HepG2 (cell line): ENCODE measurements at regions not wholly inside any gene's neighbourhood (a gene's known extent, or its start where the extent isn't known, plus 50 kb on each side); places are given as distances from the start of the nearest gene placed in this dataset.

Experiments used
- CBFB ChIP-seq: sonication (generic); formaldehyde crosslinking; IDR thresholded peaks from 2 replicates; pipeline ENCODE4 v1.4.0; 2020; ENCODE audit warnings: missing genetic modification reagents
- CCDC6 ChIP-seq: sonication (generic); formaldehyde crosslinking; IDR thresholded peaks from 2 replicates; pipeline ENCODE4 v1.8.1; 2022; ENCODE audit warnings: mild to moderate bottlenecking, missing genetic modification reagents, moderate library complexity
- CENPX ChIP-seq: sonication (generic); formaldehyde crosslinking; IDR thresholded peaks from 2 replicates; pipeline ENCODE4 v1.9.0; 2021; ENCODE audit warnings: mild to moderate bottlenecking, missing genetic modification reagents, moderate library complexity
- FOXC1 ChIP-seq: sonication (generic); formaldehyde crosslinking; IDR thresholded peaks from 2 replicates; pipeline ENCODE4 v1.8.0; 2022; ENCODE audit warnings: mild to moderate bottlenecking, missing genetic modification reagents, borderline replicate concordance
- FOXK2 ChIP-seq: fragments of 450-650 bp; IDR thresholded peaks from 2 replicates; pipeline ENCODE4 v1.6.1; 2016
- HDAC6 ChIP-seq: fragments of 200-600 bp; sonication (generic); IDR thresholded peaks from 2 replicates; pipeline ENCODE4 v1.7.0; 2017; ENCODE audit warnings: mild to moderate bottlenecking, antibody characterized with exemption, low read length, low read depth
- ISX ChIP-seq: sonication (generic); formaldehyde crosslinking; conservative IDR thresholded peaks from 2 replicates; pipeline ENCODE4 v1.5.0; 2020; ENCODE audit warnings: missing genetic modification reagents
- JARID2 ChIP-seq: sonication (generic); formaldehyde crosslinking; IDR thresholded peaks from 2 replicates; pipeline ENCODE4 v1.8.1; 2023; ENCODE audit warnings: missing genetic modification reagents, inconsistent platforms; ENCODE audit not compliant: insufficient replicate concordance
- KDM1A ChIP-seq: IDR thresholded peaks from 2 replicates; pipeline ENCODE4 v1.6.1; 2016; ENCODE audit warnings: missing compliant biosample characterization
- NCOA2 ChIP-seq: sonication (generic); formaldehyde crosslinking; IDR thresholded peaks from 2 replicates; pipeline ENCODE4 v1.8.0; 2022; ENCODE audit warnings: inconsistent platforms
- PAF1 ChIP-seq: IDR thresholded peaks from 2 replicates; pipeline ENCODE4 v1.6.1; 2016; ENCODE audit warnings: missing genetic modification reagents, missing compliant biosample characterization
- REXO4 ChIP-seq: sonication (generic); formaldehyde crosslinking; IDR thresholded peaks from 2 replicates; pipeline ENCODE4 v1.8.0; 2022; ENCODE audit warnings: missing genetic modification reagents, mild to moderate bottlenecking, borderline replicate concordance
- RFX5 ChIP-seq: IDR thresholded peaks from 2 replicates; pipeline ENCODE4 v1.6.1; 2011; ENCODE audit warnings: low read depth, low read length, improper control_type of control experiment
- ZFP90 ChIP-seq: sonication (generic); formaldehyde crosslinking; IDR thresholded peaks from 2 replicates; pipeline ENCODE4 v1.8.0; 2022; ENCODE audit warnings: missing genetic modification reagents, mild to moderate bottlenecking, inconsistent platforms, borderline replicate concordance
- ZKSCAN8 ChIP-seq: IDR thresholded peaks from 2 replicates; pipeline ENCODE4 v1.6.1; 2016; ENCODE audit warnings: borderline replicate concordance, missing genetic modification reagents, missing compliant biosample characterization
- ZNF432 ChIP-seq: sonication (generic); formaldehyde crosslinking; IDR thresholded peaks from 2 replicates; pipeline ENCODE4 v1.5.0; 2020; ENCODE audit warnings: missing genetic modification reagents, mild to moderate bottlenecking, borderline replicate concordance
- ZNF614 ChIP-seq: IDR thresholded peaks from 2 replicates; pipeline ENCODE4 v1.6.1; 2018; ENCODE audit warnings: missing biosample characterization, missing genetic modification reagents, inconsistent platforms, borderline replicate concordance
- ZNF766 ChIP-seq: sonication (generic); formaldehyde crosslinking; IDR thresholded peaks from 2 replicates; pipeline ENCODE4 v1.5.0; 2020; ENCODE audit warnings: missing genetic modification reagents, borderline replicate concordance
- ZNF777 ChIP-seq: sonication (generic); formaldehyde crosslinking; IDR thresholded peaks from 2 replicates; pipeline ENCODE4 v1.4.0; 2020; ENCODE audit warnings: missing genetic modification reagents
- TF ChIP-seq, protein P1 (sequence below): sonication (generic); formaldehyde crosslinking; IDR thresholded peaks from 2 replicates; pipeline ENCODE4 v1.5.0; 2020; ENCODE audit warnings: missing genetic modification reagents
- TF ChIP-seq, protein P2 (sequence below): sonication (generic); formaldehyde crosslinking; IDR thresholded peaks from 2 replicates; pipeline ENCODE4 v1.8.1; 2023; ENCODE audit warnings: missing genetic modification reagents, inconsistent platforms, borderline replicate concordance
- TF ChIP-seq, protein P3 (sequence below): sonication (generic); formaldehyde crosslinking; IDR thresholded peaks from 2 replicates; pipeline ENCODE4 v1.5.0; 2020; ENCODE audit warnings: mild to moderate bottlenecking, missing genetic modification reagents
- TF ChIP-seq, protein P4 (sequence below): sonication (generic); formaldehyde crosslinking; IDR thresholded peaks from 2 replicates; pipeline ENCODE4 v1.5.1; 2020; ENCODE audit warnings: mild to moderate bottlenecking, missing genetic modification reagents

DNA sequence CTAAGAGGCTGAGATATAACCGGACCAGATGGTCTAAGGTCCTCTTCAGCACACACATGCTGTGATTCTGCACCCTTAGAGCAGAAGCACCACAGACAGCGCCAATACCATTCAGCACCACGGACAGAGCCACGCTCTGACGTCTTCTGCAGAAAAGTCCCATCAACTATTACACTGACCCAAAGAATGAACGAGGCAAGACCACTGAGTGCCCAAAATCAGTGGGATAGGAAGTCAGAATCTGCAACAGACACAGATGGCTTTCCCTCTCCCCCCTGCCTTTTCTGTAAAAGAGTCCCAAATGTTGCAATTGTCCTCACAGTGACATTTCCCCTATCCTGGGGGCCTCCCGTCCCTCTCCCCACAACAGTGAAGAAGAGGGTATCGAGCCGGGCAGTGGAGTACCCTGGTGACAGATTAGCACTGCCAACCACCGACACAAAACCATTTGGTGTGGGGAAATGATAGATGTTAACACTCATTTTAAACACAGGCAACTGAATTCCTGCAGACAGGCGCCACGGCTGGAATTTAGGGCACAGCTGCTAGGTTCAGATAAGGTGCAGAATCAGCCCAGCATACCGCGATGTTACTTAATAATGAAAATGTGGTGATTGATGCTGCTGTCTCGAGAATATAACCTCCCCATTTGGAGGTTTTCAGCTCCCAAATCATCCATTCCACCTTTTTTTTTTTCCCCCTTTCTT is 66.6 kb upstream of the CTNNBL1 start (continued):
- TF ChIP-seq, protein P1, sequence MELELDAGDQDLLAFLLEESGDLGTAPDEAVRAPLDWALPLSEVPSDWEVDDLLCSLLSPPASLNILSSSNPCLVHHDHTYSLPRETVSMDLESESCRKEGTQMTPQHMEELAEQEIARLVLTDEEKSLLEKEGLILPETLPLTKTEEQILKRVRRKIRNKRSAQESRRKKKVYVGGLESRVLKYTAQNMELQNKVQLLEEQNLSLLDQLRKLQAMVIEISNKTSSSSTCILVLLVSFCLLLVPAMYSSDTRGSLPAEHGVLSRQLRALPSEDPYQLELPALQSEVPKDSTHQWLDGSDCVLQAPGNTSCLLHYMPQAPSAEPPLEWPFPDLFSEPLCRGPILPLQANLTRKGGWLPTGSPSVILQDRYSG (CRISPR knock-in tag) = peak; percentile 99
- TF ChIP-seq ISX (CRISPR knock-in tag) (peak; percentile 100), JARID2 (peak; percentile 100), ZNF614 (CRISPR knock-in tag) (peak; percentile 98), PAF1 (CRISPR knock-in tag) (0 out of 2 replicates have a peak, but pooled peaks have one; percentile 66), REXO4 (CRISPR knock-in tag) (peak; percentile 96), CBFB (peak; percentile 90; the same call in 1 of the 2 replicates), FOXK2 (no peak), NCOA2 (peak; percentile 94), ZNF432 (CRISPR knock-in tag) (peak; percentile 97), FOXC1 (CRISPR knock-in tag) (peak; percentile 99), ZFP90 (peak; percentile 99), ZNF777 (CRISPR knock-in tag) (peak; percentile 93), CCDC6 (CRISPR knock-in tag) (peak; percentile 99; the same call in 1 of the 2 replicates), HDAC6 (no peak), KDM1A (CRISPR knock-in tag) (peak; percentile 83; the same call in 1 of the 2 replicates), ZNF766 (CRISPR knock-in tag) (peak; percentile 100), CENPX (CRISPR knock-in tag) (no peak), ZKSCAN8 (CRISPR knock-in tag) (peak; percentile 98), RFX5 (no peak)
- TF ChIP-seq, protein P2, sequence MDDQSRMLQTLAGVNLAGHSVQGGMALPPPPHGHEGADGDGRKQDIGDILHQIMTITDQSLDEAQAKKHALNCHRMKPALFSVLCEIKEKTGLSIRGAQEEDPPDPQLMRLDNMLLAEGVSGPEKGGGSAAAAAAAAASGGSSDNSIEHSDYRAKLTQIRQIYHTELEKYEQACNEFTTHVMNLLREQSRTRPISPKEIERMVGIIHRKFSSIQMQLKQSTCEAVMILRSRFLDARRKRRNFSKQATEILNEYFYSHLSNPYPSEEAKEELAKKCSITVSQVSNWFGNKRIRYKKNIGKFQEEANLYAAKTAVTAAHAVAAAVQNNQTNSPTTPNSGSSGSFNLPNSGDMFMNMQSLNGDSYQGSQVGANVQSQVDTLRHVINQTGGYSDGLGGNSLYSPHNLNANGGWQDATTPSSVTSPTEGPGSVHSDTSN (CRISPR knock-in tag) = peak; percentile 99
- TF ChIP-seq, protein P3, sequence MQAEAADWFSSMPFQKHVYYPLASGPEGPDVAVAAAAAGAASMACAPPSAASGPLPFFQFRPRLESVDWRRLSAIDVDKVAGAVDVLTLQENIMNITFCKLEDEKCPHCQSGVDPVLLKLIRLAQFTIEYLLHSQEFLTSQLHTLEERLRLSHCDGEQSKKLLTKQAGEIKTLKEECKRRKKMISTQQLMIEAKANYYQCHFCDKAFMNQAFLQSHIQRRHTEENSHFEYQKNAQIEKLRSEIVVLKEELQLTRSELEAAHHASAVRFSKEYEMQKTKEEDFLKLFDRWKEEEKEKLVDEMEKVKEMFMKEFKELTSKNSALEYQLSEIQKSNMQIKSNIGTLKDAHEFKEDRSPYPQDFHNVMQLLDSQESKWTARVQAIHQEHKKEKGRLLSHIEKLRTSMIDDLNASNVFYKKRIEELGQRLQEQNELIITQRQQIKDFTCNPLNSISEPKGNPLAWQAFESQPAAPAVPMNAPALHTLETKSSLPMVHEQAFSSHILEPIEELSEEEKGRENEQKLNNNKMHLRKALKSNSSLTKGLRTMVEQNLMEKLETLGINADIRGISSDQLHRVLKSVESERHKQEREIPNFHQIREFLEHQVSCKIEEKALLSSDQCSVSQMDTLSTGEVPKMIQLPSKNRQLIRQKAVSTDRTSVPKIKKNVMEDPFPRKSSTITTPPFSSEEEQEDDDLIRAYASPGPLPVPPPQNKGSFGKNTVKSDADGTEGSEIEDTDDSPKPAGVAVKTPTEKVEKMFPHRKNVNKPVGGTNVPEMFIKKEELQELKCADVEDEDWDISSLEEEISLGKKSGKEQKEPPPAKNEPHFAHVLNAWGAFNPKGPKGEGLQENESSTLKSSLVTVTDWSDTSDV (CRISPR knock-in tag) = peak; percentile 99
- TF ChIP-seq, protein P4, sequence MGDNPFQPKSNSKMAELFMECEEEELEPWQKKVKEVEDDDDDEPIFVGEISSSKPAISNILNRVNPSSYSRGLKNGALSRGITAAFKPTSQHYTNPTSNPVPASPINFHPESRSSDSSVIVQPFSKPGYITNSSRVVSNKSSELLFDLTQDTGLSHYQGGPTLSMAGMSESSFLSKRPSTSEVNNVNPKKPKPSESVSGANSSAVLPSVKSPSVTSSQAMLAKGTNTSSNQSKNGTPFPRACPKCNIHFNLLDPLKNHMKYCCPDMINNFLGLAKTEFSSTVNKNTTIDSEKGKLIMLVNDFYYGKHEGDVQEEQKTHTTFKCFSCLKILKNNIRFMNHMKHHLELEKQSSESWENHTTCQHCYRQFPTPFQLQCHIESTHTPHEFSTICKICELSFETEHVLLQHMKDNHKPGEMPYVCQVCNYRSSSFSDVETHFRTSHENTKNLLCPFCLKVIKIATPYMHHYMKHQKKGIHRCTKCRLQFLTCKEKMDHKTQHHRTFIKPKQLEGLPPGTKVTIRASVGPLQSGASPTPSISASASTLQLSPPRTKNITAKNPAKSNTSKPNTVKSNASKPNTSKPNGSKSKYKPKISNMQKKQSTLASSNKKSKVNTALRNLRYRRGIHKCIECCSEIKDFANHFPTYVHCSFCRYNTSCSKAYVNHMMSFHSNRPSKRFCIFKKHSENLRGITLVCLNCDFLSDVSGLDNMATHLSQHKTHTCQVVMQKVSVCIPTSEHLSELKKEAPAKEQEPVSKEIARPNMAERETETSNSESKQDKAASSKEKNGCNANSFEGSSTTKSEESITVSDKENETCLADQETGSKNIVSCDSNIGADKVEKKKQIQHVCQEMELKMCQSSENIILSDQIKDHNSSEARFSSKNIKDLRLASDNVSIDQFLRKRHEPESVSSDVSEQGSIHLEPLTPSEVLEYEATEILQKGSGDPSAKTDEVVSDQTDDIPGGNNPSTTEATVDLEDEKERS = peak; percentile 99
